DOHH2 (cell line): ENCODE measurements at regions not wholly inside any gene's neighbourhood (a gene's known extent, or its start where the extent isn't known, plus 50 kb on each side); places are given as distances from the start of the nearest gene placed in this dataset.

Experiments
- CTCF ChIP-seq: fragments of 200-600 bp; sonication (generic); IDR thresholded peaks from one replicate; pipeline ENCODE4 v1.5.1; 2014; ENCODE audit warnings: antibody characterized with exemption, mild to moderate bottlenecking, low read depth, low read length; ENCODE audit not compliant: poor library complexity, severe bottlenecking
- EZH2phosphoT487 ChIP-seq: fragments of 200-600 bp; sonication (generic); IDR thresholded peaks from 2 replicates; pipeline ENCODE4 v1.6.1; 2017; ENCODE audit warnings: borderline replicate concordance, mild to moderate bottlenecking, antibody characterized with exemption, low read length, moderate library complexity, mixed read lengths

- no peak for TF ChIP-seq CTCF
- no peak for TF ChIP-seq EZH2phosphoT487
Measured at GRCh38 chr20:60482221-60483008, 524.2 kb downstream of the CDH26 start.
